HG03064 (cell line): ENCODE measurements at regions not wholly inside any gene's neighbourhood (a gene's known extent, or its start where the extent isn't known, plus 50 kb on each side); places are given as distances from the start of the nearest gene placed in this dataset.
"Not testable (repeated sequence)": the region's sequence is repeated elsewhere in the genome, so short reads cannot be mapped to it uniquely, and the experiment has no call there.

Experiments
- ATAC-seq: cut with Tn5 transposase; IDR thresholded peaks from one replicate; pipeline ENCODE4 v1.9.1; 2021; ENCODE audit warnings: low read depth; ENCODE audit not compliant: unreplicated experiment

- ATAC-seq, result no peak
Observed at GRCh38 chr4:15332377-15332776, 95.5 kb upstream of the C1QTNF7 start.

GRCh38 chr4:15333692-15334633 is 93.9 kb upstream of the C1QTNF7 start:
- no peak for ATAC-seq

- ATAC-seq, result no peak
Observed at GRCh38 chr4:15336410-15337167, 91.2 kb upstream of the C1QTNF7 start.

GRCh38 chr4:15337168-15337657 is 90.6 kb upstream of the C1QTNF7 start:
- ATAC-seq, result not testable (repeated sequence)

GRCh38 chr4:15339737-15340136 is 88.1 kb upstream of the C1QTNF7 start:
- no peak for ATAC-seq

- no peak for ATAC-seq
Observed at GRCh38 chr4:15340332-15340731, 87.5 kb upstream of the C1QTNF7 start.

- no peak for ATAC-seq
Observed at GRCh38 chr4:15340902-15341732, 86.7 kb upstream of the C1QTNF7 start.

- ATAC-seq, result no peak
Observed at GRCh38 chr4:15341733-15342300, 86.0 kb upstream of the C1QTNF7 start.

- ATAC-seq, result no peak
Observed at GRCh38 chr4:15343000-15343399, 84.8 kb upstream of the C1QTNF7 start.

- ATAC-seq, result no peak
Observed at GRCh38 chr4:15343581-15343980, 84.3 kb upstream of the C1QTNF7 start.

GRCh38 chr4:15344041-15344440 is 83.8 kb upstream of the C1QTNF7 start:
- no peak for ATAC-seq

- no peak for ATAC-seq
Observed at GRCh38 chr4:15345134-15345533, 82.7 kb upstream of the C1QTNF7 start.

GRCh38 chr4:15348236-15348635 is 79.6 kb upstream of the C1QTNF7 start:
- no peak for ATAC-seq

- no peak for ATAC-seq
Observed at GRCh38 chr4:15348695-15349094, 79.1 kb upstream of the C1QTNF7 start.

- ATAC-seq, result no peak
Observed at GRCh38 chr4:15349531-15349935, 78.3 kb upstream of the C1QTNF7 start.

- ATAC-seq, result no peak
Observed at GRCh38 chr4:15349965-15350364, 77.9 kb upstream of the C1QTNF7 start.

GRCh38 chr4:15352524-15352923 is 75.3 kb upstream of the C1QTNF7 start:
- ATAC-seq, result no peak

GRCh38 chr4:15353207-15353606 is 74.6 kb upstream of the C1QTNF7 start:
- ATAC-seq, result no peak

GRCh38 chr4:15354371-15355297 is 73.2 kb upstream of the C1QTNF7 start:
- no peak for ATAC-seq
